MCF 10A (cell line): ENCODE measurements at regions not wholly inside any gene's neighbourhood (a gene's known extent, or its start where the extent isn't known, plus 50 kb on each side); places are given as distances from the start of the nearest gene placed in this dataset.

Experiments used
- BruUV-seq: library from RNA; stranded (reverse); fragments of 400-500 nt; replicated peaks from 2 replicates; lab custom pipeline; 2021; lab: Mats Ljungman, UMichigan
- CTCF ChIA-PET: fragments of 300-600 bp; sonication (Branson Sonifier 250); formaldehyde crosslinking; extraction: SDS; loops from one replicate; lab custom pipeline; 2021; ENCODE audit warnings: antibody characterized with exemption, inconsistent platforms; lab: Yijun Ruan, JAX
- POLR2A ChIA-PET: fragments of 300-600, 350-650 bp; sonication (Branson Sonifier 250); formaldehyde crosslinking; extraction: SDS; loops from one replicate; lab custom pipeline; 2020; ENCODE audit warnings: antibody characterized with exemption, inconsistent platforms; lab: Yijun Ruan, JAX
- DNase-seq: peaks from one replicate; pipeline ENCODE4 v3.0.0-alpha.2; 2018; ENCODE audit not compliant: unreplicated experiment
- H3K27ac Mint-ChIP-seq: one replicate; pipeline ENCODE4 v1.8.0; 2022; ENCODE audit warnings: mild to moderate bottlenecking, low read depth, mixed read lengths; ENCODE audit not compliant: unreplicated experiment
- H3K27me3 Mint-ChIP-seq: one replicate; pipeline ENCODE4 v1.8.0; 2022; ENCODE audit warnings: mixed read lengths; ENCODE audit not compliant: insufficient read depth, unreplicated experiment
- H3K36me3 Mint-ChIP-seq: one replicate; pipeline ENCODE4 v1.8.0; 2022; ENCODE audit warnings: mild to moderate bottlenecking, moderate library complexity, mixed read lengths; ENCODE audit not compliant: insufficient read depth, unreplicated experiment
- H3K4me1 Mint-ChIP-seq: one replicate; pipeline ENCODE4 v1.8.0; 2022; ENCODE audit warnings: mixed read lengths; ENCODE audit not compliant: insufficient read depth, unreplicated experiment
- H3K4me3 Mint-ChIP-seq: one replicate; pipeline ENCODE4 v1.8.0; 2022; ENCODE audit warnings: mild to moderate bottlenecking, moderate library complexity, mixed read lengths; ENCODE audit not compliant: unreplicated experiment
- H3K9me3 Mint-ChIP-seq: one replicate; pipeline ENCODE4 v1.8.0; 2022; ENCODE audit warnings: mixed read lengths; ENCODE audit not compliant: unreplicated experiment
- intact Hi-C: fragments of 100-400 bp; cut with micrococcal nuclease; formaldehyde crosslinking; loops from 2 replicates; pipeline ENCODE4 v1.14.1; 2022
- TF ChIP-seq, protein P1 (sequence below): fragments of 200-600 bp; IDR thresholded peaks from one replicate; pipeline ENCODE4 v1.8.0; 2022; ENCODE audit warnings: antibody characterized with exemption, mild to moderate bottlenecking; ENCODE audit not compliant: unreplicated experiment

DNA sequence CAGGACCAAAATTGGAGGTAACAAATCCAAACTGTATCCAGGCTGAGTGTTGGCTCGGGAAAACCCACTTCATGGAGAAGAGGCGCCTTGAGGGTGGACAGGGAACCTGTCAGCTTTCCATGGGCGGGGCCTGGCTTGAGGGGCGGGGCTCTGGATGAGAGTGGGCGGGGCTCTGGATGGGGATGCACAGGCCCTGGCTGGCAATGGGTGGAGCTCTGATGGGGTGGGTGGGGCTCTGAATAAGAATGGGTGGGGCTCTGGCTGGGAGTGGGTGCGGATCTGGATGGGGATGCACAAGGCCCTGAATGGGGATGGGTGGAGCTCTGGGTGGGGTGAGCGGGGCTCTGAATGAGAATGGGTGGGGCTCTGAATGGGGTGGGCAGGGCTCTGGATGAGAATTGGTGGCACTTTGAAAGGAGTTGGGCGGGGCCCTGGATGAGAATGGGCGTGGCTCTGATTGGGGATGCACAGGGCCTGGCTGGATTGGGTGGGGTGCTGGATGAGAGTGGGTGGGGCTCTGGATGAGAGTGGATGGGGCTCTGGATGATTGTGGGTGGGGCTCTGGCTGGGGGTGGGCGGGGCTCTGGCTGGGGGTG lies 96.6 kb upstream of the NPTX2 start:
- DNase-seq: no peak
- ChIA-PET CTCF (no interaction called here), POLR2A (no interaction called here)
- intact Hi-C loops: no loop called here
- TF ChIP-seq, protein P1, sequence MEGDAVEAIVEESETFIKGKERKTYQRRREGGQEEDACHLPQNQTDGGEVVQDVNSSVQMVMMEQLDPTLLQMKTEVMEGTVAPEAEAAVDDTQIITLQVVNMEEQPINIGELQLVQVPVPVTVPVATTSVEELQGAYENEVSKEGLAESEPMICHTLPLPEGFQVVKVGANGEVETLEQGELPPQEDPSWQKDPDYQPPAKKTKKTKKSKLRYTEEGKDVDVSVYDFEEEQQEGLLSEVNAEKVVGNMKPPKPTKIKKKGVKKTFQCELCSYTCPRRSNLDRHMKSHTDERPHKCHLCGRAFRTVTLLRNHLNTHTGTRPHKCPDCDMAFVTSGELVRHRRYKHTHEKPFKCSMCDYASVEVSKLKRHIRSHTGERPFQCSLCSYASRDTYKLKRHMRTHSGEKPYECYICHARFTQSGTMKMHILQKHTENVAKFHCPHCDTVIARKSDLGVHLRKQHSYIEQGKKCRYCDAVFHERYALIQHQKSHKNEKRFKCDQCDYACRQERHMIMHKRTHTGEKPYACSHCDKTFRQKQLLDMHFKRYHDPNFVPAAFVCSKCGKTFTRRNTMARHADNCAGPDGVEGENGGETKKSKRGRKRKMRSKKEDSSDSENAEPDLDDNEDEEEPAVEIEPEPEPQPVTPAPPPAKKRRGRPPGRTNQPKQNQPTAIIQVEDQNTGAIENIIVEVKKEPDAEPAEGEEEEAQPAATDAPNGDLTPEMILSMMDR: no peak
- H3K4me3 Mint-ChIP-seq: no peak overlapping the region
- no peaks in the 10 kb centered on the region for H3K36me3 Mint-ChIP-seq
- no TSS peak for BruUV-seq
- H3K27me3 Mint-ChIP-seq: no peaks in the 10 kb centered on the region
- H3K9me3 Mint-ChIP-seq: no peaks in the 10 kb centered on the region
- no peak overlapping the region for H3K27ac Mint-ChIP-seq
- H3K4me1 Mint-ChIP-seq: no peaks in the 10 kb centered on the region

DNA sequence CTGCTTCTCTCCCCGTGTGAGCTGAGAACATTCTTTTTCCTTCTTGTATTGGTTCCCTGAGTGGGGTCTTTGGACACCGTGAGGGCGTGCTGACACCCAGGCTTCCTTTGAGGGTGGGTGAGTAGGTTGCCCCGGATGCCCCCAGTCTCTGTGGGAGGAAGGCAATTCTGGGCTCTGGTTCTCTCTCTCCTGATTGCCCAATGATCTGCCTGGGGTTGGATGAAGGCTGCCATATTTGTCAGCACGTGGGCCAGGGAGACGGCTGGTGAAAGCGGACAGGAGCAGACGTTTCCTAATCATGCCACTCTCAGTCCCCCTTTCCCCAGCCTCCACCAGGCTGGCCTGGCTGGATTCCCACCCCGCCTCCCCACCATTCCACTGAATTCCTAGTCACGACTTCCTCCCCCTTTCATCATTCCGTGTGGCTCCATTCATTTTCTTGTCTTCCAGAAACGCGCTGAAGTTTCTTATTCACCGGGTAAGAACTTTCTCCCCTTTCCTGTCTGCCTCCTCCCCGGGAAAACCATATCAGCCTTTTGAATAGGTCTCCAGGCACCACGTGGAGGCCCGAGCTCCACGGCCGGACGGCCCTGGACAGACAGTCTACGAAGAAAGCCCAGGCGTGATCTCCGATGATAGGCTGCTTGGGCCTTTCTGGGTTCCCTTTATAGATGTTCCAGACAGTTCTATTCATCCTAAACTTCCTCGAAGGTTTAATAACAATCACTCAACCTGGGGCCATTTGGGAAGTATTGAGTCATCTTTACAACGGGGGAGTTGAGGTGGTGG lies 98.7 kb upstream of the NPTX2 start:
- TF ChIP-seq, protein P1: no peak
- H3K27me3 Mint-ChIP-seq: no peaks in the 10 kb centered on the region

DNA sequence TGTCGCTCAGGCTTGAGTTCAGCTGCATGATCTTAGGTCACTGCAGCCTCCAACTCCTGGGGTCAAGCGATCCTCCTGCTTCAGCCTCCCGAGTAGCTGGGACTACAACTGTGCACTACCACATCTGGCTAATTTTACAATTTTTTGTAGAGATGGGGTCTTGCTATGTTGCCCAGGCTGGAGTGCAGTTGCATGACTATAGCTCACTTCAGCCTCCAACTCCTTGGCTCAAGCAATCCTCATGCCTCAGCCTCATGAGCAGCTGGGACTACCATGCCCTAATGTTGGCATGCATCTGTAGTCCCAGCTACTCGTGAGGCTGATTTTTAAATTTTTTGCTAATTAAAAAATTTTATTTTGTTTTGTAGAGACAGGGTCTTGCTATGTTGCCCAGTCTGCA lies 101.9 kb upstream of the NPTX2 start:
- intact Hi-C loops: no loop called here
- Mint-ChIP-seq H3K27ac (no peak overlapping the region), H3K4me1 (no peaks in the 10 kb centered on the region), H3K36me3 (no peaks in the 10 kb centered on the region), H3K4me3 (no peak overlapping the region), H3K27me3 (peaks cover 11% of the 10 kb centered on the region), H3K9me3 (no peaks in the 10 kb centered on the region)
- no TSS peak for BruUV-seq
- TF ChIP-seq, protein P1: no peak
- ChIA-PET CTCF (interaction anchor here (0.8 kb wide), 1 partner anchor 82 kb away, joined by 5 read pairs; no protein-coding TSS in a partner anchor), POLR2A (no interaction called here)
- DNase-seq: no peak

More for the DNA sequence above, 98.7 kb upstream of the NPTX2 start:
- no peaks in the 10 kb centered on the region for H3K9me3 Mint-ChIP-seq
- no peaks in the 10 kb centered on the region for H3K36me3 Mint-ChIP-seq
- BruUV-seq: no TSS peak
- no peak overlapping the region for H3K4me3 Mint-ChIP-seq
- intact Hi-C loops: no loop called here
- CTCF ChIA-PET: no interaction called here
- POLR2A ChIA-PET: no interaction called here
- no peaks in the 10 kb centered on the region for H3K4me1 Mint-ChIP-seq
- no peak overlapping the region for H3K27ac Mint-ChIP-seq
- DNase-seq: no peak

DNA sequence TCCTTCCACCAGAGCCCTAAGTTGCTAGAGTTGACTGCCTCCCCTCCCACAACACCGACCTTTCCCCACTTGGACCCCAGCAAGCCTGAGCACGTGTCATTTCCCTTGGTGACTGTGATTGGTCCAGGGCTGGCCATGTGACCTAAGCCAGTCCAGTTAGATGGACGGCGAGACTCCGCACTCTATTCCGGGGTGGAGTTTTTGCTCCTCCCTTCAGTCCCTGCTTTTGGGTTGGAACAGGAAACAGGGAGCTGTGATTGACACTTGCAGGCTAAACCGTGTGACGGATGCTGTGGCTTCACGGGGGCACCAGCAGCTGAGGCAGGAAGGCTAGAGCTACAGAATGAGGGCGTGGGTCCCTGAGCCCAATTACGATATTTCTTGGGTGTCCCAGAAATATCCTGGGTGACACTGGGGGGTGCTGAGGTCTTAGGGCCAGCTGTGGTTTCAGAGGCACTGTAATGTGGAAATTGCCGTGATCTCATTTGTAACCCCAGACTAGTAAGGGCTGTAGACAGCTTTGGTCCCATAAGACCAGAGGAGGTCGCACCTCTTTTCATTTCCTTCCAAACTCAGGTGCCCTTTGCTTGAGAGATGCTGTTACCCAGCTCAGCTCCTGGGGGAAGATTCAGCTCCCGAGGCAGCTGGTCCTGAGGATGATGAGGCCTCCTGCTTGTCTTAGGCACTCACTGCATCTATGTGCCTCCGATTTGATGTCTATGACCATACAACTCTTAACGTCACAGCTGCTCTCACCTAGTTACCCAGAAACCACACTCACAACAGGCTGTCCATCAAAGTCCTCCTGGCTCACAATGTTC lies 102.7 kb upstream of the NPTX2 start:
- Mint-ChIP-seq H3K27me3 (peaks cover 17% of the 10 kb centered on the region), H3K4me1 (no peaks in the 10 kb centered on the region), H3K27ac (no peak overlapping the region), H3K4me3 (no peak overlapping the region), H3K36me3 (no peaks in the 10 kb centered on the region), H3K9me3 (no peaks in the 10 kb centered on the region)
- POLR2A ChIA-PET: no interaction called here
- TF ChIP-seq, protein P1: no peak
- intact Hi-C loops: no loop called here
- no TSS peak for BruUV-seq
- DNase-seq: no peak
- CTCF ChIA-PET: interaction anchor here (0.6 kb wide), 1 partner anchor 1371 kb away, joined by 3 read pairs; no protein-coding TSS in a partner anchor
